Nephron progenitor cell (in vitro differentiated cells): ENCODE measurements at regions not wholly inside any gene's neighbourhood (a gene's known extent, or its start where the extent isn't known, plus 50 kb on each side); places are given as distances from the start of the nearest gene placed in this dataset.

Source experiments
- DNase-seq: peaks from one replicate; pipeline ENCODE4 v3.0.0; 2021
- H3K27ac Mint-ChIP-seq: 2 replicates; pipeline ENCODE4 v1.8.0; 2021; ENCODE audit warnings: mild to moderate bottlenecking, moderate library complexity, mixed read lengths
- H3K27me3 Mint-ChIP-seq: 2 replicates; pipeline ENCODE4 v1.8.0; 2021; ENCODE audit warnings: mild to moderate bottlenecking, low read depth, mixed read lengths; ENCODE audit not compliant: poor library complexity
- H3K36me3 Mint-ChIP-seq: 2 replicates; pipeline ENCODE4 v1.8.0; 2021; ENCODE audit warnings: low read depth, mixed read lengths
- H3K4me1 Mint-ChIP-seq: 2 replicates; pipeline ENCODE4 v1.8.0; 2021; ENCODE audit warnings: mixed read lengths
- H3K4me3 Mint-ChIP-seq: 2 replicates; pipeline ENCODE4 v1.8.0; 2021; ENCODE audit warnings: mild to moderate bottlenecking, moderate library complexity, mixed read lengths
- H3K9me3 Mint-ChIP-seq: 2 replicates; pipeline ENCODE4 v1.8.0; 2021; ENCODE audit warnings: mild to moderate bottlenecking, moderate library complexity, mixed read lengths
- TF ChIP-seq, protein P1 (sequence below): fragments of 200-600 bp; sonication (generic); IDR thresholded peaks from 2 replicates; pipeline ENCODE4 v1.5.0; 2021; ENCODE audit warnings: antibody characterized with exemption

DNA sequence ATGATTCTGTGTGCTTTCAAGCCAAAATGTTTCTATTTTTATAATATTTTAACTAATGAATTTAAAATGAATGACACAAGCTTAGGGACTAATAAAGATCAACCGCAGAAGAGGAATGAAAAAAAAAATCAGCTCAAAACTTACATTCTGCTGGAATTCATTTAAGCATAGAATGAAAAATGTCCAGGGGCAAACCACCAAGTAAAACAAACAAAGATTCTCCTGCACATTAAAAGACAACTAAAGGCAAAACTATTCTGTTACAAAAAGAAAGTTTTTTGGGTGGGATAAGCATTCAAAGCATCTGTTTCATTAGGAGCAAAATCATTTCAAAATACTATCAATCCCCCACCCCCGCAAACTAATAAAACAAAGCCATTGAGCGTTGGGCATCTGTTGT lies 99.3 kb upstream of the SOX11 start:
- Mint-ChIP-seq H3K9me3 (peaks cover under 1% of the 10 kb centered on the region), H3K4me3 (no peak overlapping the region), H3K36me3 (no peaks in the 10 kb centered on the region), H3K27ac (no peak overlapping the region), H3K4me1 (peaks cover 6% of the 10 kb centered on the region), H3K27me3 (peaks cover 8% of the 10 kb centered on the region)
- TF ChIP-seq, protein P1, sequence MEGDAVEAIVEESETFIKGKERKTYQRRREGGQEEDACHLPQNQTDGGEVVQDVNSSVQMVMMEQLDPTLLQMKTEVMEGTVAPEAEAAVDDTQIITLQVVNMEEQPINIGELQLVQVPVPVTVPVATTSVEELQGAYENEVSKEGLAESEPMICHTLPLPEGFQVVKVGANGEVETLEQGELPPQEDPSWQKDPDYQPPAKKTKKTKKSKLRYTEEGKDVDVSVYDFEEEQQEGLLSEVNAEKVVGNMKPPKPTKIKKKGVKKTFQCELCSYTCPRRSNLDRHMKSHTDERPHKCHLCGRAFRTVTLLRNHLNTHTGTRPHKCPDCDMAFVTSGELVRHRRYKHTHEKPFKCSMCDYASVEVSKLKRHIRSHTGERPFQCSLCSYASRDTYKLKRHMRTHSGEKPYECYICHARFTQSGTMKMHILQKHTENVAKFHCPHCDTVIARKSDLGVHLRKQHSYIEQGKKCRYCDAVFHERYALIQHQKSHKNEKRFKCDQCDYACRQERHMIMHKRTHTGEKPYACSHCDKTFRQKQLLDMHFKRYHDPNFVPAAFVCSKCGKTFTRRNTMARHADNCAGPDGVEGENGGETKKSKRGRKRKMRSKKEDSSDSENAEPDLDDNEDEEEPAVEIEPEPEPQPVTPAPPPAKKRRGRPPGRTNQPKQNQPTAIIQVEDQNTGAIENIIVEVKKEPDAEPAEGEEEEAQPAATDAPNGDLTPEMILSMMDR = no peak
- no peak for DNase-seq

GRCh38 chr2:5594249-5594695 lies 97.9 kb upstream of the SOX11 start:
- Mint-ChIP-seq H3K9me3 (no peaks in the 10 kb centered on the region), H3K27me3 (peaks cover 8% of the 10 kb centered on the region), H3K36me3 (no peaks in the 10 kb centered on the region), H3K4me3 (no peak overlapping the region), H3K27ac (no peak overlapping the region), H3K4me1 (peaks cover 6% of the 10 kb centered on the region)
- TF ChIP-seq, protein P1 = no peak
- DNase-seq = no peak

DNA sequence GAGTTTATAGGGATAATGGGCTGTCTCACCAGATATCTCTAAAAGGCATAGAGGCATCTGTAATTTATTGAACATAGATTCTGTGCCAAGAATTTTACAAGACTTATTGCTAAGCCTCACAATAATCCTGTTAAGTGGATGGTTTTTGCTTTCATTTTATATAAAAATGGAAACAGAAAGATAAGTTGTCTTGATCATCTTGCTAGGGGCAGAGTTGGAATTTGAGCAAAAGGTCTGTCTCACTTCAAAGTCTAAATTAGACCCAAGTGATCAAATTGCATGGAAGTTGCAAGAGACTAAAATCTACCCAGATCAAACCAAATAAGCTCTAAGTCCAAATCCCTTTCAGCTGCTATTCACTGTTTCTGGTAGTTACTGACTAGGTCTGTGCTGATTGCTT lies 95.3 kb upstream of the SOX11 start:
- H3K4me3 Mint-ChIP-seq = no peak overlapping the region
- H3K27ac Mint-ChIP-seq = no peak overlapping the region
- DNase-seq = no peak
- no peaks in the 10 kb centered on the region for H3K36me3 Mint-ChIP-seq
- TF ChIP-seq, protein P1 = no peak
- H3K4me1 Mint-ChIP-seq = peaks cover 6% of the 10 kb centered on the region
- H3K9me3 Mint-ChIP-seq = no peaks in the 10 kb centered on the region
- H3K27me3 Mint-ChIP-seq = peaks cover 3% of the 10 kb centered on the region

- peaks cover 6% of the 10 kb centered on the region for H3K4me1 Mint-ChIP-seq
- H3K4me3 Mint-ChIP-seq = no peak overlapping the region
- H3K36me3 Mint-ChIP-seq = no peaks in the 10 kb centered on the region
- H3K9me3 Mint-ChIP-seq = peaks cover 7% of the 10 kb centered on the region
- DNase-seq = no peak
- TF ChIP-seq, protein P1 = no peak
- no peak overlapping the region for H3K27ac Mint-ChIP-seq
- H3K27me3 Mint-ChIP-seq = peaks cover 3% of the 10 kb centered on the region
Observed at GRCh38 chr2:5598156-5598555, 94.0 kb upstream of the SOX11 start.

DNA sequence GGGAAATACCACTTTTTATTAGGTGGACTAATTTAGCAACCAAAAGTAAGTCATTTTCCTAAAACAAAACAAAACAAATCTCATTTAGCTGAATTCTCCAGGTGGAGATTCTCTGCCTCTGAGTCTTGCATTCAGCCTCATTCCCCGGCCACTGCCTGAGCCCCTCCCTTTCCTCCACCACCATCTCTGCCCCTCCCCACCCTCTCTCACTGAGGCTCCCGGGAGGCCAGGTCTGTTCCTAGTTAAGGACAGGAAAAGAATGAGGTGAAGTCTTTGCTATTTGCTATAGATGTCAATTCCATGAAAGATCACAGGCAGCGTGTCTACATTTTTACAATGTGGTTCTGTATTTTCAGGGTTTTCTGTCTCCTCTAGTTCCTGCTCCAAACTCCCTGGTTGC lies 83.0 kb upstream of the SOX11 start:
- DNase-seq = peak; percentile 39
- peaks cover 17% of the 10 kb centered on the region for H3K9me3 Mint-ChIP-seq
- peak overlapping the region; percentile 19 for H3K27ac Mint-ChIP-seq
- H3K36me3 Mint-ChIP-seq = no peaks in the 10 kb centered on the region
- peaks cover 26% of the 10 kb centered on the region for H3K4me1 Mint-ChIP-seq
- TF ChIP-seq, protein P1 = no peak
- no peak overlapping the region for H3K4me3 Mint-ChIP-seq
- H3K27me3 Mint-ChIP-seq = peaks cover 2% of the 10 kb centered on the region

- TF ChIP-seq, protein P1 = no peak
- Mint-ChIP-seq H3K4me3 (no peak overlapping the region), H3K27ac (no peak overlapping the region), H3K9me3 (peaks cover 14% of the 10 kb centered on the region), H3K4me1 (peaks cover 21% of the 10 kb centered on the region), H3K27me3 (peaks cover 7% of the 10 kb centered on the region), H3K36me3 (no peaks in the 10 kb centered on the region)
- no peak for DNase-seq
Observed at GRCh38 chr2:5612666-5613065, 79.5 kb upstream of the SOX11 start.
